Thoracic aorta (tissue), 2 donors: ENCODE measurements at regions not wholly inside any gene's neighbourhood (a gene's known extent, or its start where the extent isn't known, plus 50 kb on each side); places are given as distances from the start of the nearest gene placed in this dataset.

Source experiments
- ATAC-seq: fragments of 150-250 bp; one replicate; pipeline ENCODE4 v1.8.0; 2017; ENCODE audit warnings: low read depth; ENCODE audit not compliant: insufficient number of reproducible peaks, low FRiP score
- DNase-seq: peaks from one replicate; pipeline ENCODE4 v3.0.0-alpha.2; 2020; ENCODE audit warnings: low spot score
- H3K27ac ChIP-seq, 2 donors: fragments of 200-600 bp; sonication (generic); 1 replicate in 1 of 2; 2 replicates in 1 of 2; pipeline ENCODE4 v1.5.1; 2016; ENCODE audit warnings: mild to moderate bottlenecking in 2 of 2, moderate library complexity in 2 of 2
- H3K27me3 ChIP-seq: fragments of 200-600 bp; sonication (generic); replicated peaks from 2 replicates; pipeline ENCODE4 v1.6.0; 2016; ENCODE audit warnings: mild to moderate bottlenecking; ENCODE audit not compliant: insufficient read depth
- H3K36me3 ChIP-seq: fragments of 200-600 bp; sonication (generic); one replicate; pipeline ENCODE4 v1.5.1; 2016
- H3K4me1 ChIP-seq, 2 donors: fragments of 200-600 bp; sonication (generic); 1 replicate in 1 of 2; 2 replicates in 1 of 2; pipeline versions ENCODE4 v1.5.1 to v1.6.0; 2016; ENCODE audit warnings: low read depth in 2 of 2, mild to moderate bottlenecking in 1 of 2; ENCODE audit not compliant: control insufficient read depth in 1 of 2
- H3K4me3 ChIP-seq: fragments of 200-600 bp; sonication (generic); 2 replicates; pipeline ENCODE4 v1.5.1; 2016; ENCODE audit warnings: mild to moderate bottlenecking
- H3K9me3 ChIP-seq: fragments of 200-600 bp; sonication (generic); 2 replicates; pipeline ENCODE4 v1.5.1; 2016
- CTCF ChIP-seq: fragments of 200-600 bp; sonication (generic); IDR thresholded peaks from one replicate; pipeline ENCODE4 v1.5.1; 2019; ENCODE audit warnings: antibody characterized with exemption

DNA sequence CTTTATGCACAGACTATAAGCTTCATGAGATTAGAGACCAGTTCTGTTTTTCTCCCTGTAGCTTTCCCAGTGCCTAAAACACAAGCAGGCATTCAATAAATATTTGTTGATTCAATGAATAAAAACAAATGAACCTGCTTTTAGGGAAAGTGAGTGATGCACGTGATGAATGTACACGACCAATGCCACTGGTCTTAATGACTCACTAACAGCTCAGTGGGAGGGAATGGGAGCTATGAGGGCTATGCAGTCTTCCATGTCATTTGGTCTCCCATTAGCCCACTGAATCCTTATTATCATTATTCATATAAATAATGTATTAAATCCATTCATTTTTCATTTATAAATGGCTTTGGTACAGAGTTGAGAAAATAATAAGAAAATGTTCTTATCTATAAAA is 247.4 kb downstream of the FBXO8 start:
- ATAC-seq (no peak), DNase-seq (no peak)
- Histone ChIP-seq H3K4me1 (peaks cover 10 to 11% of the 10 kb centered on the region in 2 donors), H3K9me3 (no peaks in the 10 kb centered on the region), H3K27me3 (no peaks in the 10 kb centered on the region), H3K4me3 (no peak overlapping the region), H3K36me3 (no peaks in the 10 kb centered on the region), H3K27ac (no peak overlapping the region)
- TF ChIP-seq CTCF, result no peak

GRCh38 chr4:174023641-174024040 is 259.8 kb downstream of the FBXO8 start:
- no peak for TF ChIP-seq CTCF
- no peaks in the 10 kb centered on the region for H3K27me3 ChIP-seq
- no peak for DNase-seq

GRCh38 chr4:174018236-174018635 is 265.2 kb downstream of the FBXO8 start:
- H3K36me3 ChIP-seq, result no peaks in the 10 kb centered on the region
- TF ChIP-seq CTCF, result no peak
- H3K4me3 ChIP-seq, result no peak overlapping the region
- ATAC-seq, result no peak
- no peak for DNase-seq
- H3K27ac ChIP-seq, result no peak overlapping the region
- no peaks in the 10 kb centered on the region for H3K4me1 ChIP-seq
- no peaks in the 10 kb centered on the region for H3K9me3 ChIP-seq
- H3K27me3 ChIP-seq, result no peaks in the 10 kb centered on the region

More at GRCh38 chr4:174023641-174024040, 259.8 kb downstream of the FBXO8 start:
- no peak for ATAC-seq
- Histone ChIP-seq H3K27ac (no peak overlapping the region), H3K4me3 (no peak overlapping the region), H3K9me3 (no peaks in the 10 kb centered on the region), H3K36me3 (no peaks in the 10 kb centered on the region), H3K4me1 (no peaks in the 10 kb centered on the region)

GRCh38 chr4:174016251-174016650 is 267.2 kb downstream of the FBXO8 start:
- no peak for TF ChIP-seq CTCF
- no peak for ATAC-seq
- no peak overlapping the region for H3K4me3 ChIP-seq
- H3K36me3 ChIP-seq, result no peaks in the 10 kb centered on the region
- H3K27ac ChIP-seq, result no peak overlapping the region
- no peaks in the 10 kb centered on the region for H3K9me3 ChIP-seq
- no peaks in the 10 kb centered on the region for H3K4me1 ChIP-seq
- H3K27me3 ChIP-seq, result no peaks in the 10 kb centered on the region
- DNase-seq, result no peak

DNA sequence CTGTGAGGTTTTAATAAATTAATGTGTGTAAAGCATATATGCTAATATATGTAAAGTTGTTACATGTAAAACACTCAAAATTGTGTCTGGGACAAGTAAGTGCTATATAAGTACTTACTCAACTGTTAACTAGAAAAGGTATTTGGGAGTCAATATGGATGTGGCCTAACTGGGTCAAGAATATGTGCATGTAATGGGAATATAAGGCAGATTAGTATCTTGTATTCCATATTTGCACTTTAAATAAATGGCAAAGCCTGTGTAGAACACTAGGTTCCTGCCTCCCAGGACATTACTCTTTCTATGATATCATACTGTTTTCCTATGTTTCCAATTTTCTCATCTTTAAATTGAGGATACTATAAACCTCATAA is 270.6 kb downstream of the FBXO8 start:
- TF ChIP-seq CTCF, result no peak
- no peaks in the 10 kb centered on the region for H3K27me3 ChIP-seq
- ATAC-seq (no peak), DNase-seq (no peak)
- H3K4me1 ChIP-seq, result no peaks in the 10 kb centered on the region
- H3K9me3 ChIP-seq, result no peaks in the 10 kb centered on the region
- no peaks in the 10 kb centered on the region for H3K36me3 ChIP-seq
- no peak overlapping the region for H3K4me3 ChIP-seq
- H3K27ac ChIP-seq, result no peak overlapping the region
